ENCODE measurements at regions not wholly inside any gene's neighbourhood (a gene's known extent, or its start where the extent isn't known, plus 50 kb on each side); places are given as distances from the start of the nearest gene placed in this dataset.

GRCh38 chr15:36315649-36316048 lies 263.8 kb upstream of the CDIN1 start:
- TF ChIP-seq CTCF (IDR thresholded peaks at IDR 0.05) (no peak), POLR2AphosphoS5 (IDR thresholded peaks at IDR 0.05; ENCODE audit: low read depth, low read length) (no peak), SIN3A (IDR thresholded peaks at IDR 0.05; ENCODE audit: borderline replicate concordance, insufficient read depth, low read depth, low read length) (no peak)

Measured in Panc1 (cell line).